Trophoblast cell (in vitro differentiated cells and primary cell): ENCODE measurements at regions not wholly inside any gene's neighbourhood (a gene's known extent, or its start where the extent isn't known, plus 50 kb on each side); places are given as distances from the start of the nearest gene placed in this dataset.
"Not testable (repeated sequence)": the region's sequence is repeated elsewhere in the genome, so short reads cannot be mapped to it uniquely, and the experiment has no call there.

Experiments used
- DNase-seq, 2 donors: peaks; one replicate each; pipeline ENCODE4 v3.0.0-alpha.2; 2016
- H2AFZ ChIP-seq: 2 replicates; pipeline ENCODE4 v1.6.1; 2013; ENCODE audit warnings: low read length, moderate library complexity, mild to moderate bottlenecking; ENCODE audit not compliant: insufficient read depth, poor library complexity
- H2AK5ac ChIP-seq: 2 replicates; pipeline ENCODE4 v1.6.1; 2013; ENCODE audit warnings: mild to moderate bottlenecking, low read length
- H2BK120ac ChIP-seq: 2 replicates; pipeline ENCODE4 v1.6.1; 2013; ENCODE audit warnings: low read length, mild to moderate bottlenecking, moderate library complexity; ENCODE audit not compliant: insufficient read depth, poor library complexity
- H2BK12ac ChIP-seq: 2 replicates; pipeline ENCODE4 v1.6.1; 2013; ENCODE audit warnings: mild to moderate bottlenecking, low read length, moderate library complexity
- H2BK5ac ChIP-seq: 2 replicates; pipeline ENCODE4 v1.6.1; 2013; ENCODE audit warnings: low read length, low read depth, moderate library complexity, mild to moderate bottlenecking; ENCODE audit not compliant: poor library complexity
- H3K14ac ChIP-seq: 2 replicates; pipeline ENCODE4 v1.6.1; 2013; ENCODE audit warnings: mild to moderate bottlenecking, low read length
- H3K18ac ChIP-seq: 2 replicates; pipeline ENCODE4 v1.6.1; 2013; ENCODE audit warnings: mild to moderate bottlenecking, low read length
- H3K23ac ChIP-seq: 2 replicates; pipeline ENCODE4 v1.6.1; 2013; ENCODE audit warnings: low read length
- H3K27ac ChIP-seq: 2 replicates; pipeline ENCODE4 v1.5.1; 2013; ENCODE audit warnings: low read depth, mild to moderate bottlenecking, inconsistent platforms, low read length, moderate library complexity
- H3K27me3 ChIP-seq: 2 replicates; pipeline ENCODE4 v1.6.1; 2013; ENCODE audit warnings: inconsistent platforms, mild to moderate bottlenecking, low read length, moderate library complexity; ENCODE audit not compliant: insufficient read depth
- H3K36me3 ChIP-seq, 2 experiments: 1 replicate in 1 of 2; 2 replicates in 1 of 2; pipeline ENCODE4 v1.6.1; 2013; ENCODE audit warnings: low read length in 2 of 2, mild to moderate bottlenecking in 2 of 2, moderate library complexity in 1 of 2; ENCODE audit not compliant: insufficient read depth in 2 of 2, control insufficient read depth in 1 of 2
- H3K4ac ChIP-seq: 2 replicates; pipeline ENCODE4 v1.6.1; 2013; ENCODE audit warnings: low read depth, mild to moderate bottlenecking, low read length, moderate library complexity
- H3K4me1 ChIP-seq, 2 experiments: 1 replicate in 1 of 2; 2 replicates in 1 of 2; pipeline ENCODE4 v1.6.1; 2013; ENCODE audit warnings: low read length in 2 of 2, mild to moderate bottlenecking in 2 of 2, moderate library complexity in 1 of 2; ENCODE audit not compliant: insufficient read depth in 2 of 2, control insufficient read depth in 1 of 2
- H3K4me2 ChIP-seq: 2 replicates; pipeline ENCODE4 v1.6.1; 2013; ENCODE audit warnings: inconsistent platforms, mild to moderate bottlenecking, low read length, moderate library complexity
- H3K4me3 ChIP-seq: 2 replicates; pipeline ENCODE4 v1.5.1; 2013; ENCODE audit warnings: mild to moderate bottlenecking, low read depth, low read length, inconsistent platforms
- H3K79me1 ChIP-seq: one replicate; pipeline ENCODE4 v1.6.1; 2013; ENCODE audit warnings: low read length
- H3K79me2 ChIP-seq: 2 replicates; pipeline ENCODE4 v1.6.1; 2013; ENCODE audit warnings: low read length, mild to moderate bottlenecking; ENCODE audit not compliant: control insufficient read depth, insufficient read depth, poor library complexity
- H3K9ac ChIP-seq: 2 replicates; pipeline ENCODE4 v1.6.1; 2013; ENCODE audit warnings: mild to moderate bottlenecking, low read length
- H3K9me3 ChIP-seq: 2 replicates; pipeline ENCODE4 v1.6.1; 2013; ENCODE audit warnings: low read depth, mild to moderate bottlenecking, control low read depth, inconsistent platforms, low read length; ENCODE audit not compliant: insufficient read depth
- H4K12ac ChIP-seq: 2 replicates; pipeline ENCODE4 v1.6.1; 2013; ENCODE audit warnings: low read depth, mild to moderate bottlenecking, low read length, moderate library complexity
- H4K8ac ChIP-seq: 2 replicates; pipeline ENCODE4 v1.6.1; 2013; ENCODE audit warnings: low read depth, mild to moderate bottlenecking, low read length, moderate library complexity
- H4K91ac ChIP-seq: one replicate; pipeline ENCODE4 v1.6.1; 2013; ENCODE audit warnings: low read depth, mild to moderate bottlenecking, low read length, moderate library complexity
- WGBS: extraction: QIAGEN DNeasy Blood & Tissue Kit; methylation state at CpG from one replicate; pipeline ENCODE4 v1.1.7; 2013; ENCODE audit warnings: missing lambda C conversion rate; ENCODE audit not compliant: insufficient read length, insufficient coverage; ENCODE audit errors: extremely low coverage; 5-methylcytosine and 5-hydroxymethylcytosine counted together

DNA sequence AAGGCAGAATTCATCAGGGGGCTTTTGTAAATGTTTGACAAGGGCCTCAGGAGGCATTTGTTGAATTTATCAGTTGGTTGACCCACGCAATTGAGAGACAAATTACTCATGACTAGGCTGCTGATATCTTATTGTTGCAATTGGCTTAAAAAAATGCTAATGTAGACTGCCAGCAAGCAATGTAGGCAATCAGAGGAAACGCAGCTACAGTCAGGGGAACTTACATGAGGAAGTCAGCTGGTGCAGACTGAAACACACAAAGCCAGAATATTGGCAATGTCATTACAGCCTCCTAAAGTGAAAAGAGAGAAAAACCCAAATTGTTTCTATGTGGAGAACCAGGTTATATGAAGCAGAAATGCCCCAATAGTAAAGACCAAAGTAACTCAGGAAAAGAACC lies 83.9 kb downstream of the EIF1AY start:
- Histone ChIP-seq H3K14ac (no peak overlapping the region), H3K27me3 (no peaks in the 10 kb centered on the region), H3K9ac (no peak overlapping the region), H4K91ac (no peak overlapping the region), H2AFZ (no peak overlapping the region), H3K4me2 (no peak overlapping the region), H2BK12ac (no peak overlapping the region), H2AK5ac (no peak overlapping the region), H3K79me2 (no peaks in the 10 kb centered on the region), H3K36me3 (no peaks in the 10 kb centered on the region), H3K18ac (no peak overlapping the region), H3K9me3 (no peaks in the 10 kb centered on the region), H3K4ac (no peak overlapping the region), H2BK120ac (no peak overlapping the region), H3K79me1 (no peaks in the 10 kb centered on the region), H3K23ac (no peak overlapping the region), H3K4me1 (no peaks in the 10 kb centered on the region), H3K27ac (no peak overlapping the region), H4K8ac (no peak overlapping the region), H3K4me3 (no peak overlapping the region), H2BK5ac (no peak overlapping the region), H4K12ac (no peak overlapping the region)
- no peak for DNase-seq
- no CpG with 5 or more reads among the region's 2 CpGs for WGBS

DNA sequence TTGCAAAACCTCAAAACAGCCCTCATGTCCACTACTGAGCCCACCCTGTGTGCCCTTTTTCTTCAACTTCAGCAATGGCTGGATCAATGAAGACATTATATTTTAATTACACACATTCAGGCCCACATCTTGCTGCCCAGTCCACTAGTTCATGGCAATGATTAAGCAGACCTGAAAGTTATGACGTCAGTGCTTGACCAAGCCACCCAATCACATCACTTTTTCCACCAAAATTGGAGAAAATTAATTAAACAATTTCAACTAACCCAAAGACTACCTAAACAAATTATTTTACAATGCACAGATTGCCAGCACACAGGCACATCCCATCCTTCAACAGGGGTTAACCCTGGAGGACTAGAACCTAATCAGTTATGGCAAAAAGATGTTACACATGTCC lies 86.6 kb downstream of the EIF1AY start:
- no peaks in the 10 kb centered on the region for H3K79me1 ChIP-seq
- no peaks in the 10 kb centered on the region for H3K79me2 ChIP-seq
- no peak overlapping the region for H4K8ac ChIP-seq
- no CpG with 5 or more reads among the region's 1 CpG for WGBS
- no peak overlapping the region for H2BK12ac ChIP-seq
- no peaks in the 10 kb centered on the region for H3K36me3 ChIP-seq
- H3K18ac ChIP-seq, result no peak overlapping the region
- DNase-seq, result no peak
- no peak overlapping the region for H2AFZ ChIP-seq
- H3K4me2 ChIP-seq, result no peak overlapping the region
- no peak overlapping the region for H3K27ac ChIP-seq
- no peak overlapping the region for H2AK5ac ChIP-seq
- H2BK5ac ChIP-seq, result no peak overlapping the region
- no peak overlapping the region for H4K91ac ChIP-seq
- H3K4me3 ChIP-seq, result no peak overlapping the region
- H3K23ac ChIP-seq, result no peak overlapping the region
- no peak overlapping the region for H4K12ac ChIP-seq
- H3K9ac ChIP-seq, result no peak overlapping the region
- no peaks in the 10 kb centered on the region for H3K4me1 ChIP-seq
- H2BK120ac ChIP-seq, result no peak overlapping the region
- no peaks in the 10 kb centered on the region for H3K9me3 ChIP-seq
- H3K4ac ChIP-seq, result no peak overlapping the region
- no peak overlapping the region for H3K14ac ChIP-seq
- H3K27me3 ChIP-seq, result no peaks in the 10 kb centered on the region

DNA sequence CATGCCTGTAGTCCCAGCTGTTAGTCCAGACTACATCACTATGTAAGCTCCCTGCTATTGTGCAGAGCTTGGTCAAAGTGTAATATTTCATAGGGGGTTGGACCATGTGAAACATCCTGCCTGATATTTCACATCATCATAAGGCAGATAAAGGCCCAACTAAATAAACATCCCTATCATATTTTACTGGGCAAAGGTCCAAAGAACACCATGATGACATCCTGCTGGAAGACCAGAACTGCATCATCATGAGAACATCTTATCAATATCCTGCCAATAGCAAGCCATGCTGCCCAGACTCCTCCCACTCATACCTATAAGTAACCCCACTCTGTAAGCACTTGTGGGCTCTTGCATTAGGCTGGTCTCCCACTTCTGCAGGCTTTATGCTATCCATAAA lies 88.6 kb downstream of the EIF1AY start:
- no peak overlapping the region for H2AK5ac ChIP-seq
- H3K4me1 ChIP-seq, result no peaks in the 10 kb centered on the region
- H3K14ac ChIP-seq, result no peak overlapping the region
- no peaks in the 10 kb centered on the region for H3K36me3 ChIP-seq
- H3K4me2 ChIP-seq, result no peak overlapping the region
- no peak overlapping the region for H4K91ac ChIP-seq
- H3K4me3 ChIP-seq, result no peak overlapping the region
- H3K9ac ChIP-seq, result no peak overlapping the region
- no peak overlapping the region for H2BK12ac ChIP-seq
- no peak overlapping the region for H3K18ac ChIP-seq
- H3K9me3 ChIP-seq, result no peaks in the 10 kb centered on the region
- no peak for DNase-seq
- H2BK5ac ChIP-seq, result no peak overlapping the region
- H4K8ac ChIP-seq, result no peak overlapping the region
- no peak overlapping the region for H2BK120ac ChIP-seq
- H3K4ac ChIP-seq, result no peak overlapping the region
- no peaks in the 10 kb centered on the region for H3K79me2 ChIP-seq
- no peaks in the 10 kb centered on the region for H3K27me3 ChIP-seq
- no peaks in the 10 kb centered on the region for H3K79me1 ChIP-seq
- H2AFZ ChIP-seq, result no peak overlapping the region
- no peak overlapping the region for H3K23ac ChIP-seq
- H3K27ac ChIP-seq, result no peak overlapping the region
- H4K12ac ChIP-seq, result no peak overlapping the region

DNA sequence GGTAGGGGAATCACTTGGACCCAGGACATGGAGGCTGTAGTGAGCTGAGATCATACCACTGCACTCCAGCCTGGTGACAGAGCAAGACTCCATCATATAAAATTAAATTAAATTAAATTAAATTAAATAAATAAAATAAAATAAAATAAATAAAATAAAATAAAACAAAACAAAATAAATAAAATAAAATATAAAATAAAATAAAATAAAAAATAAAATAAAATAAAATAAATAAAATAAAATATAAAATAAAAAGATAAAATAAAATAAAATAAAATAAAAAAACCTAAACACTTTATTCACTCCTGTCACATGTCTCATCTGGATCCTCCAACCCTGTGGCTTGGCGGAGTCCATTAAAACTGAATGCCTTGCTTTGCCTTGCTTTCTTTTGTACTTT lies 89.8 kb downstream of the EIF1AY start:
- not testable (repeated sequence) for H3K9ac ChIP-seq, H2AK5ac ChIP-seq, H3K36me3 ChIP-seq, H3K27ac ChIP-seq, H3K4ac ChIP-seq, H3K79me2 ChIP-seq, H2BK12ac ChIP-seq, H2BK5ac ChIP-seq, H3K18ac ChIP-seq, H3K79me1 ChIP-seq, H2BK120ac ChIP-seq, H3K4me3 ChIP-seq, H3K14ac ChIP-seq, H3K9me3 ChIP-seq, H3K23ac ChIP-seq, H3K4me2 ChIP-seq, H2AFZ ChIP-seq, DNase-seq, H3K27me3 ChIP-seq, H3K4me1 ChIP-seq, H4K8ac ChIP-seq, H4K91ac ChIP-seq, H4K12ac ChIP-seq
- no CpG with 5 or more reads among the region's 1 CpG for WGBS

DNA sequence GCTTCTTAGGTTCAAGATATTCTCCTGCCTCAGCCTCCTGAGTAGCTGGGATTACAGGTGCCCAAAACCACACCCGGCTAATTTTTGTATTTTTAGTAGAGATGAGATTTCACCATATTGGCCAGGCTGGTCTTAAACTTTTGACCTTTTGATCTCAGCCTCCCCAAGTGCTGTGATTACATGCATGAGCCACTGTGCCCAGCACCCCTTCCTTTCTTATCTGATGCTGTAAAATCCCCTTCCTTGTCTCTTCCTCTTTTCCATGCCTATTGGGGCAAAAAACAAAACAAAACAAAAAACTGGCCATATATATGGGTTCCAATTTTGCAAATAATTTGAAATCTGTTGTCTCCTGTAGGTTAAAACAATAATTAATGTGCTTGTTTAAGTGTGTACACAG lies 74.0 kb upstream of the RPS4Y2 start:
- no peak overlapping the region for H3K14ac ChIP-seq
- no peak overlapping the region for H2AFZ ChIP-seq
- H2AK5ac ChIP-seq, result no peak overlapping the region
- no peaks in the 10 kb centered on the region for H3K27me3 ChIP-seq
- H3K4me3 ChIP-seq, result no peak overlapping the region
- no peak overlapping the region for H3K4ac ChIP-seq
- H2BK5ac ChIP-seq, result no peak overlapping the region
- H4K12ac ChIP-seq, result no peak overlapping the region
- H3K4me1 ChIP-seq, result no peaks in the 10 kb centered on the region
- H3K36me3 ChIP-seq, result no peaks in the 10 kb centered on the region
- no peak overlapping the region for H3K4me2 ChIP-seq
- no peak for DNase-seq
- H3K18ac ChIP-seq, result no peak overlapping the region
- H2BK12ac ChIP-seq, result no peak overlapping the region
- no peaks in the 10 kb centered on the region for H3K79me2 ChIP-seq
- no peaks in the 10 kb centered on the region for H3K79me1 ChIP-seq
- no peak overlapping the region for H4K91ac ChIP-seq
- H3K9me3 ChIP-seq, result no peaks in the 10 kb centered on the region
- H2BK120ac ChIP-seq, result no peak overlapping the region
- WGBS, result no CpG with 5 or more reads among the region's 1 CpG
- H4K8ac ChIP-seq, result no peak overlapping the region
- no peak overlapping the region for H3K9ac ChIP-seq
- H3K27ac ChIP-seq, result no peak overlapping the region
- H3K23ac ChIP-seq, result no peak overlapping the region
